ENCODE measurements at regions not wholly inside any gene's neighbourhood (a gene's known extent, or its start where the extent isn't known, plus 50 kb on each side); places are given as distances from the start of the nearest gene placed in this dataset.

DNA sequence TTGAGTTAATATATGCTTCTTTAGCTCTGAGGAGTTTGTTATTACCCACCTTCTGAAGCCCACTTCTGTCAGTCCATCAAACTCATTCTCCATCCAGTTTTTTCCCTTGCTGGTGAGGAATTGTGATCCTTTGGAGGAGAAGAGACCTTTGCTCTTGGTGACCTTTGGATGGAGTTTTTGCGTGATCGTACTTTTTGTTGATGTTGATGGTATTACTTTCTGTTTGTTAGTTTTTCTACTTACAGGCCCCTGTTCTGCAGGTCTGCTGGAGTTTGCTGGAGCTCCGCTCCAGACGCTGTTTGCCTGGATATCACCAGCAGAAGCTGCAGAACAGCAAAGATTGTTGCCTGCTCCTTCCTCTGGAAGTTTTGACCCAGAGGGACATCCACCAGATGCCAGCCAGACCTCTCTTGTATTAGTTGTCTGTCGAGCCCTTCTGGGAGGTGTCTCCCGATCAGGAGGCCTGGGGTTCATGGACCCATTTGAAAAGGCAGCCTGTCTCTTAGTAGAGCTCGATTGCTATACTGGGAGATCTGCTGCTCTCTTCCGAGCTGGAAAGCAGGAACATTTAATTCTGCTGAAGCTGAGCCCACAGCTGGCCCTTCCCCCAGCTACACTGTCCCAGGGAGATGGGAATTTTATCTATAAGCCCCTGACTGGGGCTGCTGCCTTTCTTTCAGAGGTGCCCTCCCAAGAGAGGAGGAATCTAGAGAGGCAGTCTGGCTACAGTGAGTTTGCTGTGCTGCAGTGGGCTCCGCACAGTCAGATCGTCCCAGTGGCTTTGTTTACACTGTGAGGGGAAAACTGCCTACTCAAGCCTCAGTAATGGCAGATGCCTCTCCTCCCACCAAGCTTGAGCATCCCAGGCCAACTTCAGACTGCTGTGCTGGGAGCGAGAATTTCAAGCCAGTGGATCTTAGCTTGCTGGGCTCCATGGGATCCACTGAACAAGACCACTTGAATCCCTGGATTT lies 445.5 kb downstream of the MAN2A1 start:
- Histone ChIP-seq H3K27me3 (ENCODE audit: control insufficient read depth, insufficient read depth, low read length) (no peaks in the 10 kb centered on the region), H3K27ac (ENCODE audit: insufficient read depth, low read length, poor library complexity, severe bottlenecking) (no peak overlapping the region), H3K9me3 (ENCODE audit: control insufficient read depth in 2 of 2, low read length in 2 of 2) (peaks cover 0 to 2% of the 10 kb centered on the region in 2 experiments), H3K4me1 (ENCODE audit: control insufficient read depth, insufficient read depth, low read length, poor library complexity, severe bottlenecking) (no peaks in the 10 kb centered on the region), H3K4me3 (ENCODE audit: low read depth, low read length) (no peak overlapping the region), H3K36me3 (ENCODE audit: control insufficient read depth, insufficient read depth, low read length) (no peaks in the 10 kb centered on the region)
- Mint-ChIP-seq H3K4me1 (no peaks in the 10 kb centered on the region), H3K4me3 (no peak overlapping the region), H3K9me3 (peaks cover 0 to 42% (median 13%) of the 10 kb centered on the region in 7 donors), H3K27ac (no peak overlapping the region), H3K27me3 (no peaks in the 10 kb centered on the region), H3K36me3 (no peaks in the 10 kb centered on the region)
- DNase-seq: no peak
- no peak for ATAC-seq (ENCODE audit: low read depth in 2 of 2)

DNA sequence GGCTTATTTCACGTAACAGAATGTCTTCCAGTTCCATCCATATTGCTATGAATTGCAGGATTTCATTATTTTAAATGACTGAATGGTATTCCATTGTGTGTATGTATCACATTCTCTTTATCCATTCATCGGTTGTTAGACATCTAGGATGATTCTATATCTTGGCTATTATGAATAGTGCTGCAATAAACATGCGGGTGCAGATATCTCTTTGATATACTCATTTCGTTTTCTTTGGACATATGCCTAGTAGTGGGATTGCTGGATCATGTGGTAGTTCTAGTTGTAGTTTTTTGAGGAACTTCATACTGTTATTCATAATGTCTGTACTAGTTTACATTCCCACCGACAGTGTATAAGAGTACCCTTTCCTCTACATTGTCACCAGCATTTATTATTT lies 460.5 kb downstream of the MAN2A1 start:
- H3K4me3 Mint-ChIP-seq: no peak overlapping the region
- H3K4me3 ChIP-seq (ENCODE audit: low read depth, low read length): no peak overlapping the region
- H3K27me3 Mint-ChIP-seq: no peaks in the 10 kb centered on the region
- H3K9me3 ChIP-seq (ENCODE audit: control insufficient read depth in 2 of 2, low read length in 2 of 2): no peaks in the 10 kb centered on the region
- no peaks in the 10 kb centered on the region for H3K27me3 ChIP-seq (ENCODE audit: control insufficient read depth, insufficient read depth, low read length)
- H3K4me1 ChIP-seq (ENCODE audit: control insufficient read depth, insufficient read depth, low read length, poor library complexity, severe bottlenecking): no peaks in the 10 kb centered on the region
- no peak for DNase-seq
- H3K36me3 Mint-ChIP-seq: no peaks in the 10 kb centered on the region
- no peaks in the 10 kb centered on the region for H3K36me3 ChIP-seq (ENCODE audit: control insufficient read depth, insufficient read depth, low read length)
- H3K9me3 Mint-ChIP-seq: peaks cover 0 to 3% (median 0%) of the 10 kb centered on the region in 7 donors
- no peak overlapping the region for H3K27ac ChIP-seq (ENCODE audit: insufficient read depth, low read length, poor library complexity, severe bottlenecking)
- no peak for ATAC-seq (ENCODE audit: low read depth in 2 of 2)
- H3K4me1 Mint-ChIP-seq: peaks cover 0 to 2% (median 0%) of the 10 kb centered on the region in 4 donors
- H3K27ac Mint-ChIP-seq: no peak overlapping the region

- no peak overlapping the region for H3K27ac ChIP-seq (ENCODE audit: insufficient read depth, low read length, poor library complexity, severe bottlenecking)
- H3K4me1 ChIP-seq (ENCODE audit: control insufficient read depth, insufficient read depth, low read length, poor library complexity, severe bottlenecking): no peaks in the 10 kb centered on the region
- no peaks in the 10 kb centered on the region for H3K9me3 ChIP-seq (ENCODE audit: control insufficient read depth in 2 of 2, low read length in 2 of 2)
- H3K27me3 ChIP-seq (ENCODE audit: control insufficient read depth, insufficient read depth, low read length): no peaks in the 10 kb centered on the region
- H3K4me3 ChIP-seq (ENCODE audit: low read depth, low read length): no peak overlapping the region
- Mint-ChIP-seq H3K27ac (no peak overlapping the region), H3K4me1 (no peaks in the 10 kb centered on the region), H3K9me3 (peaks cover 0 to 1% (median 0%) of the 10 kb centered on the region in 7 donors), H3K27me3 (no peaks in the 10 kb centered on the region), H3K36me3 (no peaks in the 10 kb centered on the region), H3K4me3 (no peak overlapping the region)
- no peaks in the 10 kb centered on the region for H3K36me3 ChIP-seq (ENCODE audit: control insufficient read depth, insufficient read depth, low read length)
- DNase-seq (no peak), ATAC-seq (ENCODE audit: low read depth in 2 of 2) (no peak)
Observed at GRCh38 chr5:110159202-110159601, 469.5 kb downstream of the MAN2A1 start.

GRCh38 chr5:110161162-110161561 lies 471.4 kb downstream of the MAN2A1 start:
- no peaks in the 10 kb centered on the region for H3K9me3 ChIP-seq (ENCODE audit: control insufficient read depth in 2 of 2, low read length in 2 of 2)
- no peaks in the 10 kb centered on the region for H3K36me3 ChIP-seq (ENCODE audit: control insufficient read depth, insufficient read depth, low read length)
- Mint-ChIP-seq H3K9me3 (peaks cover 0 to 1% (median 0%) of the 10 kb centered on the region in 7 donors), H3K4me3 (no peak overlapping the region), H3K4me1 (no peaks in the 10 kb centered on the region), H3K36me3 (no peaks in the 10 kb centered on the region), H3K27me3 (no peaks in the 10 kb centered on the region), H3K27ac (no peak overlapping the region)
- ATAC-seq (ENCODE audit: low read depth in 2 of 2) (no peak), DNase-seq (no peak)
- H3K27ac ChIP-seq (ENCODE audit: insufficient read depth, low read length, poor library complexity, severe bottlenecking): no peak overlapping the region
- no peak overlapping the region for H3K4me3 ChIP-seq (ENCODE audit: low read depth, low read length)
- no peaks in the 10 kb centered on the region for H3K27me3 ChIP-seq (ENCODE audit: control insufficient read depth, insufficient read depth, low read length)
- no peaks in the 10 kb centered on the region for H3K4me1 ChIP-seq (ENCODE audit: control insufficient read depth, insufficient read depth, low read length, poor library complexity, severe bottlenecking)

- H3K4me1 ChIP-seq (ENCODE audit: control insufficient read depth, insufficient read depth, low read length, poor library complexity, severe bottlenecking): no peaks in the 10 kb centered on the region
- Mint-ChIP-seq H3K9me3 (peaks cover 0 to 8% (median under 1%) of the 10 kb centered on the region in 7 donors), H3K27me3 (no peaks in the 10 kb centered on the region), H3K4me1 (no peaks in the 10 kb centered on the region), H3K4me3 (no peak overlapping the region), H3K27ac (no peak overlapping the region), H3K36me3 (no peaks in the 10 kb centered on the region)
- H3K27ac ChIP-seq (ENCODE audit: insufficient read depth, low read length, poor library complexity, severe bottlenecking): no peak overlapping the region
- H3K4me3 ChIP-seq (ENCODE audit: low read depth, low read length): no peak overlapping the region
- H3K27me3 ChIP-seq (ENCODE audit: control insufficient read depth, insufficient read depth, low read length): no peaks in the 10 kb centered on the region
- no peaks in the 10 kb centered on the region for H3K36me3 ChIP-seq (ENCODE audit: control insufficient read depth, insufficient read depth, low read length)
- H3K9me3 ChIP-seq (ENCODE audit: control insufficient read depth in 2 of 2, low read length in 2 of 2): peaks cover 0 to under 1% of the 10 kb centered on the region in 2 experiments
- ATAC-seq (ENCODE audit: low read depth in 2 of 2) (no peak), DNase-seq (no peak)
Observed at GRCh38 chr5:110165366-110165765, 475.6 kb downstream of the MAN2A1 start.

GRCh38 chr5:110167384-110167783 lies 477.7 kb downstream of the MAN2A1 start:
- H3K9me3 ChIP-seq (ENCODE audit: control insufficient read depth in 2 of 2, low read length in 2 of 2): peaks cover 0 to 4% of the 10 kb centered on the region in 2 experiments
- no peak overlapping the region for H3K27ac ChIP-seq (ENCODE audit: insufficient read depth, low read length, poor library complexity, severe bottlenecking)
- no peaks in the 10 kb centered on the region for H3K27me3 Mint-ChIP-seq
- no peaks in the 10 kb centered on the region for H3K27me3 ChIP-seq (ENCODE audit: control insufficient read depth, insufficient read depth, low read length)
- H3K9me3 Mint-ChIP-seq: peaks cover 0 to 22% (median 4%) of the 10 kb centered on the region in 7 donors
- DNase-seq: no peak
- no peak overlapping the region for H3K4me3 ChIP-seq (ENCODE audit: low read depth, low read length)
- H3K36me3 ChIP-seq (ENCODE audit: control insufficient read depth, insufficient read depth, low read length): no peaks in the 10 kb centered on the region
- H3K27ac Mint-ChIP-seq: no peak overlapping the region
- no peaks in the 10 kb centered on the region for H3K4me1 ChIP-seq (ENCODE audit: control insufficient read depth, insufficient read depth, low read length, poor library complexity, severe bottlenecking)
- H3K36me3 Mint-ChIP-seq: no peaks in the 10 kb centered on the region
- no peak for ATAC-seq (ENCODE audit: low read depth in 2 of 2)
- H3K4me1 Mint-ChIP-seq: no peaks in the 10 kb centered on the region
- H3K4me3 Mint-ChIP-seq: no peak overlapping the region

GRCh38 chr5:110169461-110169860 lies 479.7 kb downstream of the MAN2A1 start:
- peaks cover 0 to 4% of the 10 kb centered on the region in 2 experiments for H3K9me3 ChIP-seq (ENCODE audit: control insufficient read depth in 2 of 2, low read length in 2 of 2)
- ATAC-seq (ENCODE audit: low read depth in 2 of 2) (no peak), DNase-seq (no peak)
- H3K4me3 Mint-ChIP-seq: no peak overlapping the region
- no peaks in the 10 kb centered on the region for H3K27me3 ChIP-seq (ENCODE audit: control insufficient read depth, insufficient read depth, low read length)
- H3K4me1 Mint-ChIP-seq: no peaks in the 10 kb centered on the region
- no peak overlapping the region for H3K4me3 ChIP-seq (ENCODE audit: low read depth, low read length)
- no peak overlapping the region for H3K27ac ChIP-seq (ENCODE audit: insufficient read depth, low read length, poor library complexity, severe bottlenecking)
- H3K4me1 ChIP-seq (ENCODE audit: control insufficient read depth, insufficient read depth, low read length, poor library complexity, severe bottlenecking): no peaks in the 10 kb centered on the region
- H3K27ac Mint-ChIP-seq: no peak overlapping the region
- no peaks in the 10 kb centered on the region for H3K27me3 Mint-ChIP-seq
- peaks cover 0 to 22% (median 3%) of the 10 kb centered on the region in 7 donors for H3K9me3 Mint-ChIP-seq
- no peaks in the 10 kb centered on the region for H3K36me3 Mint-ChIP-seq
- H3K36me3 ChIP-seq (ENCODE audit: control insufficient read depth, insufficient read depth, low read length): no peaks in the 10 kb centered on the region

- H3K36me3 ChIP-seq (ENCODE audit: control insufficient read depth, insufficient read depth, low read length): no peaks in the 10 kb centered on the region
- Mint-ChIP-seq H3K36me3 (no peaks in the 10 kb centered on the region), H3K27me3 (peaks cover 8% of the 10 kb centered on the region), H3K27ac (no peak overlapping the region), H3K9me3 (peaks cover 0 to 8% (median 2%) of the 10 kb centered on the region in 7 donors), H3K4me1 (no peaks in the 10 kb centered on the region), H3K4me3 (no peak overlapping the region)
- H3K4me3 ChIP-seq (ENCODE audit: low read depth, low read length): no peak overlapping the region
- DNase-seq (no peak), ATAC-seq (ENCODE audit: low read depth in 2 of 2) (no peak)
- H3K9me3 ChIP-seq (ENCODE audit: control insufficient read depth in 2 of 2, low read length in 2 of 2): no peaks in the 10 kb centered on the region
- H3K27ac ChIP-seq (ENCODE audit: insufficient read depth, low read length, poor library complexity, severe bottlenecking): no peak overlapping the region
- H3K4me1 ChIP-seq (ENCODE audit: control insufficient read depth, insufficient read depth, low read length, poor library complexity, severe bottlenecking): no peaks in the 10 kb centered on the region
- no peaks in the 10 kb centered on the region for H3K27me3 ChIP-seq (ENCODE audit: control insufficient read depth, insufficient read depth, low read length)
Observed at GRCh38 chr5:110177729-110178128, 488.0 kb downstream of the MAN2A1 start.

Data from CD4-positive, CD25-positive, alpha-beta regulatory T cell (primary cell).